ENCODE measurements at regions not wholly inside any gene's neighbourhood (a gene's known extent, or its start where the extent isn't known, plus 50 kb on each side); places are given as distances from the start of the nearest gene placed in this dataset.

- TF ChIP-seq CTCF (IDR thresholded peaks at IDR 0.05): no peak
- no peak for TF ChIP-seq POLR2AphosphoS5 (IDR thresholded peaks at IDR 0.05)
Measured at GRCh38 chr1:40925834-40926410, 53.6 kb upstream of the CTPS1 start.
